Ascending aorta (tissue), 2 donors: ENCODE measurements at regions not wholly inside any gene's neighbourhood (a gene's known extent, or its start where the extent isn't known, plus 50 kb on each side); places are given as distances from the start of the nearest gene placed in this dataset.

Experiments used
- DNase-seq, 2 donors: peaks; one replicate each; pipeline ENCODE4 v3.0.0-alpha.2; 2019; ENCODE audit warnings: low spot score in 2 of 2
- H3K27ac ChIP-seq, 2 donors: fragments of 200-600 bp; sonication (generic); one replicate each; pipeline ENCODE4 v1.5.1; 2016 to 2017; ENCODE audit warnings: mild to moderate bottlenecking in 1 of 2
- H3K27me3 ChIP-seq: fragments of 200-600 bp; sonication (generic); one replicate; pipeline ENCODE4 v1.5.1; 2017
- H3K36me3 ChIP-seq, 2 donors: fragments of 200-600 bp; sonication (generic); one replicate each; pipeline ENCODE4 v1.5.1; 2016
- H3K4me1 ChIP-seq, 2 donors: fragments of 200-600 bp; sonication (generic); one replicate each; pipeline ENCODE4 v1.5.1; 2016 to 2017; ENCODE audit warnings: mild to moderate bottlenecking in 1 of 2
- H3K4me3 ChIP-seq, 2 donors: fragments of 200-600 bp; sonication (generic); one replicate each; pipeline ENCODE4 v1.5.1; 2016 to 2017; ENCODE audit warnings: mild to moderate bottlenecking in 1 of 2
- H3K9me3 ChIP-seq, 2 donors: fragments of 200-600 bp; sonication (generic); one replicate each; pipeline ENCODE4 v1.5.1; 2016
- CTCF ChIP-seq, 3 experiments: fragments of 200-600 bp in 2 of 3; fragments of 450-650 bp in 1 of 3; sonication (generic) in 2 of 3; IDR thresholded peaks; one replicate each; pipeline ENCODE4 v1.5.1; 2016 to 2019; ENCODE audit warnings: antibody characterized with exemption in 3 of 3, mild to moderate bottlenecking in 1 of 3, moderate library complexity in 1 of 3
- intact Hi-C: fragments of 100-400 bp; cut with DNase I; formaldehyde crosslinking; loops from one replicate; pipeline ENCODE4 v1.15.1; 2023

GRCh38 chr3:83302091-83302490 lies 1540.6 kb upstream of the GBE1 start:
- Histone ChIP-seq H3K9me3 (no peaks in the 10 kb centered on the region), H3K4me1 (no peaks in the 10 kb centered on the region), H3K27me3 (no peaks in the 10 kb centered on the region), H3K4me3 (no peak overlapping the region), H3K36me3 (no peaks in the 10 kb centered on the region), H3K27ac (no peak overlapping the region)
- intact Hi-C loops: no loop called here
- no peak for DNase-seq
- no peak for TF ChIP-seq CTCF (IDR thresholded peaks at IDR 0.05)

- H3K9me3 ChIP-seq: no peaks in the 10 kb centered on the region
- H3K36me3 ChIP-seq: no peaks in the 10 kb centered on the region
- H3K27ac ChIP-seq: no peak overlapping the region
- no peaks in the 10 kb centered on the region for H3K4me1 ChIP-seq
- no peaks in the 10 kb centered on the region for H3K27me3 ChIP-seq
- TF ChIP-seq CTCF (IDR thresholded peaks at IDR 0.05): no peak
- DNase-seq: no peak
- no peak overlapping the region for H3K4me3 ChIP-seq
- intact Hi-C loops: no loop called here
These were observed 1556.2 kb upstream of the GBE1 start for GRCh38 chr3:83317605-83318004.

- Histone ChIP-seq H3K27me3 (no peaks in the 10 kb centered on the region), H3K4me1 (no peaks in the 10 kb centered on the region), H3K36me3 (no peaks in the 10 kb centered on the region), H3K4me3 (no peak overlapping the region), H3K9me3 (no peaks in the 10 kb centered on the region), H3K27ac (no peak overlapping the region)
- DNase-seq: no peak
- intact Hi-C loops: no loop called here
- TF ChIP-seq CTCF (IDR thresholded peaks at IDR 0.05): no peak
These were observed 1559.3 kb upstream of the GBE1 start for GRCh38 chr3:83320726-83321125.

- Histone ChIP-seq H3K9me3 (no peaks in the 10 kb centered on the region), H3K4me3 (no peak overlapping the region), H3K27ac (no peak overlapping the region), H3K4me1 (no peaks in the 10 kb centered on the region), H3K36me3 (no peaks in the 10 kb centered on the region), H3K27me3 (no peaks in the 10 kb centered on the region)
- DNase-seq: no peak
- TF ChIP-seq CTCF (IDR thresholded peaks at IDR 0.05): no peak
- intact Hi-C loops: no loop called here
These were observed 1560.0 kb upstream of the GBE1 start for GRCh38 chr3:83321457-83321856.

- no peak overlapping the region for H3K4me3 ChIP-seq
- intact Hi-C loops: no loop called here
- DNase-seq: no peak
- no peaks in the 10 kb centered on the region for H3K9me3 ChIP-seq
- H3K36me3 ChIP-seq: no peaks in the 10 kb centered on the region
- no peak for TF ChIP-seq CTCF (IDR thresholded peaks at IDR 0.05)
- H3K27me3 ChIP-seq: no peaks in the 10 kb centered on the region
- H3K4me1 ChIP-seq: no peaks in the 10 kb centered on the region
- no peak overlapping the region for H3K27ac ChIP-seq
These were observed 1560.4 kb upstream of the GBE1 start for GRCh38 chr3:83321891-83322290.

GRCh38 chr3:83354205-83354604 lies 1592.8 kb upstream of the GBE1 start:
- no peaks in the 10 kb centered on the region for H3K9me3 ChIP-seq
- intact Hi-C loops: no loop called here
- TF ChIP-seq CTCF (IDR thresholded peaks at IDR 0.05): no peak
- H3K4me1 ChIP-seq: no peaks in the 10 kb centered on the region
- no peaks in the 10 kb centered on the region for H3K27me3 ChIP-seq
- H3K4me3 ChIP-seq: no peak overlapping the region
- no peak for DNase-seq
- no peak overlapping the region for H3K27ac ChIP-seq
- H3K36me3 ChIP-seq: no peaks in the 10 kb centered on the region
